ENCODE measurements at regions not wholly inside any gene's neighbourhood (a gene's known extent, or its start where the extent isn't known, plus 50 kb on each side); places are given as distances from the start of the nearest gene placed in this dataset.

DNA sequence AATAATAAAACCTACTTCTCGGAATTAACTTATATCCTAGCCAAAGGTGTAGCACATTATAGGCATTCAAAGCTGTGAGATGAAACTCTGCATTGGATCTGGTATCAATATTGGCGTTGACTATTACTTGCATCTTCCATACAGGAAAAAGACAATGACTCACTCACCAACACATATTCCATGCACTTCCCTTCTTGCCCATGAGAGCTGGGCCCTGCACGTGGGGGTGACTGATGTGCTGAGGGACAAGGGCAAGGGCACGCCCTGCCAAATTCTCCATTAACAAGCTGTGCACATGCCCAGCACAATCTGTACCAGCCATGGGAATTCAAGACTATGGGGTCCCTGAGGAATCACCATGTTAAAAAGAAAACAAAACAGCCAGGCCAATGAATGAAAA, 188.1 kb upstream of the PDE1C start:
- H3K9me3 ChIP-seq (ENCODE audit: control insufficient read depth in 4 of 4, low read length in 3 of 4) = no peaks in the 10 kb centered on the region
- WGBS = 79% methylated on average over 4 of the region's 4 CpGs
- no peak overlapping the region for H3K9ac ChIP-seq (ENCODE audit: low read depth in 1 of 2, low read length in 2 of 2)
- DNase-seq (ENCODE audit: low spot score) = no peak
- H3K27me3 ChIP-seq (ENCODE audit: control insufficient read depth in 4 of 4, insufficient read depth in 4 of 4, low read length in 3 of 4) = peaks cover 0 to 2% (median 0%) of the 10 kb centered on the region in 4 donors
- no peaks in the 10 kb centered on the region for H3K4me1 ChIP-seq (ENCODE audit: control insufficient read depth in 4 of 4, insufficient read depth in 4 of 4, low read length in 3 of 4)
- no peaks in the 10 kb centered on the region for H3K36me3 ChIP-seq (ENCODE audit: control insufficient read depth in 4 of 4, insufficient read depth in 3 of 4, low read depth in 1 of 4, low read length in 3 of 4)
- H3K4me3 ChIP-seq (ENCODE audit: low read depth in 1 of 3, low read length in 3 of 3) = no peak overlapping the region
- no peak for TF ChIP-seq GABPA (IDR thresholded peaks at IDR 0.05 in 1 of 2, conservative IDR thresholded peaks at IDR 0.05 in 1 of 2)
- TF ChIP-seq, protein P1, sequence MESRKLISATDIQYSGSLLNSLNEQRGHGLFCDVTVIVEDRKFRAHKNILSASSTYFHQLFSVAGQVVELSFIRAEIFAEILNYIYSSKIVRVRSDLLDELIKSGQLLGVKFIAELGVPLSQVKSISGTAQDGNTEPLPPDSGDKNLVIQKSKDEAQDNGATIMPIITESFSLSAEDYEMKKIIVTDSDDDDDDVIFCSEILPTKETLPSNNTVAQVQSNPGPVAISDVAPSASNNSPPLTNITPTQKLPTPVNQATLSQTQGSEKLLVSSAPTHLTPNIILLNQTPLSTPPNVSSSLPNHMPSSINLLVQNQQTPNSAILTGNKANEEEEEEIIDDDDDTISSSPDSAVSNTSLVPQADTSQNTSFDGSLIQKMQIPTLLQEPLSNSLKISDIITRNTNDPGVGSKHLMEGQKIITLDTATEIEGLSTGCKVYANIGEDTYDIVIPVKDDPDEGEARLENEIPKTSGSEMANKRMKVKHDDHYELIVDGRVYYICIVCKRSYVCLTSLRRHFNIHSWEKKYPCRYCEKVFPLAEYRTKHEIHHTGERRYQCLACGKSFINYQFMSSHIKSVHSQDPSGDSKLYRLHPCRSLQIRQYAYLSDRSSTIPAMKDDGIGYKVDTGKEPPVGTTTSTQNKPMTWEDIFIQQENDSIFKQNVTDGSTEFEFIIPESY (IDR thresholded peaks at IDR 0.05) = no peak
- H3K27ac ChIP-seq (ENCODE audit: low read depth in 1 of 2, low read length in 2 of 2) = no peak overlapping the region

DNA sequence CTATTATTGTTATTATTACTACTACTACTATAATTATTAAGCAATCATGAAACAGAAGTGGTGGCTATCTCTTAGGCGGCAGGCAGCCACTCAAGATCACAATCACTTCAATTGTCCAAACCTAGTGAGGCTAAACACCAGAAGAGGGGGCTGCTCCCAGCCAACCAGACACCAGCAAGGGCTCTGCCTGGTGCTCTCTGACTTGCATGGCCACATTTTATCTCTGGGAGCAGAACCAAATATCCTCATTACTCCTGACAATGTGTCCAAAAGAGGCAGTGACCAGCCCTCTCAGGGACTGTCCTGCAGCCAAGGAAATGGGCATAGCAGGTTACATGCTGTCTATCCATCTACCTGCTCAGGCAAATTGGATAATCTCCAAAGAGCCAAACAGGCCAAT, 187.4 kb upstream of the PDE1C start:
- Histone ChIP-seq H3K36me3 (ENCODE audit: control insufficient read depth in 4 of 4, insufficient read depth in 3 of 4, low read depth in 1 of 4, low read length in 3 of 4) (no peaks in the 10 kb centered on the region), H3K27me3 (ENCODE audit: control insufficient read depth in 4 of 4, insufficient read depth in 4 of 4, low read length in 3 of 4) (peaks cover 0 to 2% (median 0%) of the 10 kb centered on the region in 4 donors), H3K9ac (ENCODE audit: low read depth in 1 of 2, low read length in 2 of 2) (no peak overlapping the region), H3K4me1 (ENCODE audit: control insufficient read depth in 4 of 4, insufficient read depth in 4 of 4, low read length in 3 of 4) (no peaks in the 10 kb centered on the region), H3K4me3 (ENCODE audit: low read depth in 1 of 3, low read length in 3 of 3) (no peak overlapping the region), H3K9me3 (ENCODE audit: control insufficient read depth in 4 of 4, low read length in 3 of 4) (no peaks in the 10 kb centered on the region), H3K27ac (ENCODE audit: low read depth in 1 of 2, low read length in 2 of 2) (no peak overlapping the region)
- TF ChIP-seq JUND (IDR thresholded peaks at IDR 0.05) (no peak), FOXA1 (IDR thresholded peaks at IDR 0.05) (no peak), HNF4G (IDR thresholded peaks at IDR 0.05) (no peak), TAF1 (conservative IDR thresholded peaks at IDR 0.05) (no peak)
- TF ChIP-seq, protein P2, sequence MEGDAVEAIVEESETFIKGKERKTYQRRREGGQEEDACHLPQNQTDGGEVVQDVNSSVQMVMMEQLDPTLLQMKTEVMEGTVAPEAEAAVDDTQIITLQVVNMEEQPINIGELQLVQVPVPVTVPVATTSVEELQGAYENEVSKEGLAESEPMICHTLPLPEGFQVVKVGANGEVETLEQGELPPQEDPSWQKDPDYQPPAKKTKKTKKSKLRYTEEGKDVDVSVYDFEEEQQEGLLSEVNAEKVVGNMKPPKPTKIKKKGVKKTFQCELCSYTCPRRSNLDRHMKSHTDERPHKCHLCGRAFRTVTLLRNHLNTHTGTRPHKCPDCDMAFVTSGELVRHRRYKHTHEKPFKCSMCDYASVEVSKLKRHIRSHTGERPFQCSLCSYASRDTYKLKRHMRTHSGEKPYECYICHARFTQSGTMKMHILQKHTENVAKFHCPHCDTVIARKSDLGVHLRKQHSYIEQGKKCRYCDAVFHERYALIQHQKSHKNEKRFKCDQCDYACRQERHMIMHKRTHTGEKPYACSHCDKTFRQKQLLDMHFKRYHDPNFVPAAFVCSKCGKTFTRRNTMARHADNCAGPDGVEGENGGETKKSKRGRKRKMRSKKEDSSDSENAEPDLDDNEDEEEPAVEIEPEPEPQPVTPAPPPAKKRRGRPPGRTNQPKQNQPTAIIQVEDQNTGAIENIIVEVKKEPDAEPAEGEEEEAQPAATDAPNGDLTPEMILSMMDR (IDR thresholded peaks at IDR 0.05; ENCODE audit: low read depth, low read length, missing input control) = no peak
- TF ChIP-seq, protein P3, sequence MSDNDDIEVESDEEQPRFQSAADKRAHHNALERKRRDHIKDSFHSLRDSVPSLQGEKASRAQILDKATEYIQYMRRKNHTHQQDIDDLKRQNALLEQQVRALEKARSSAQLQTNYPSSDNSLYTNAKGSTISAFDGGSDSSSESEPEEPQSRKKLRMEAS (IDR thresholded peaks at IDR 0.05) = no peak
- TF ChIP-seq, protein P1 (IDR thresholded peaks at IDR 0.05) = no peak
- TF ChIP-seq, protein P4, sequence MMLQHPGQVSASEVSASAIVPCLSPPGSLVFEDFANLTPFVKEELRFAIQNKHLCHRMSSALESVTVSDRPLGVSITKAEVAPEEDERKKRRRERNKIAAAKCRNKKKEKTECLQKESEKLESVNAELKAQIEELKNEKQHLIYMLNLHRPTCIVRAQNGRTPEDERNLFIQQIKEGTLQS (IDR thresholded peaks at IDR 0.05) = no peak
- 82% methylated on average over 1 of the region's 1 CpG for WGBS
- DNase-seq (ENCODE audit: low spot score) = no peak

DNA sequence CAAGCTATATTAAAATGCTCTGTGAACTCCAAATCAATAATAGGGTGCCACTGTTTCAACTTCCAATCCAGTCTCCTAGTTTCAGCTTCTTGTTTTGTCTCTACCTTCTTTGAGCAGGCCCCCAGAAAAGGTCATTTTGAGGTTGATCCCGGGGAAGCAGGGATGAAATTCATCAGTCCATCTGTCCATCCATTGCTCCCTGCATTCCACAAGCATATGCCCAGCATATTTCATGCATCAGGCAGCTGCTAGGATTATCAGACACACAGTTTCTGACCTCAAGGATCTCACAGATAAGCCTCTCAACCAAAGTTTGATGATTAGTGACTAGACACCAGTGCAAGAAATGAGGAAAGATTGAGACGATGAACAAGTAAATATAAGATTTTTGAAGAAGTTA, 186.6 kb upstream of the PDE1C start:
- H3K4me1 ChIP-seq (ENCODE audit: control insufficient read depth in 4 of 4, insufficient read depth in 4 of 4, low read length in 3 of 4) = no peaks in the 10 kb centered on the region
- WGBS = 79% methylated on average over 2 of the region's 2 CpGs
- H3K36me3 ChIP-seq (ENCODE audit: control insufficient read depth in 4 of 4, insufficient read depth in 3 of 4, low read depth in 1 of 4, low read length in 3 of 4) = no peaks in the 10 kb centered on the region
- no peak for TF ChIP-seq SP1 (IDR thresholded peaks at IDR 0.05)
- TF ChIP-seq JUND (IDR thresholded peaks at IDR 0.05) = no peak
- TF ChIP-seq RXRA (IDR thresholded peaks at IDR 0.05) = no peak
- TF ChIP-seq, protein P3 (IDR thresholded peaks at IDR 0.05) = no peak
- TF ChIP-seq, protein P2 (IDR thresholded peaks at IDR 0.05; ENCODE audit: low read depth, low read length, missing input control) = no peak
- TF ChIP-seq NR2F2 (IDR thresholded peaks at IDR 0.05) = no peak
- no peak for TF ChIP-seq EGR1 (IDR thresholded peaks at IDR 0.05; ENCODE audit: low read depth in 2 of 2)
- no peak for TF ChIP-seq HNF4A (conservative IDR thresholded peaks at IDR 0.05)
- TF ChIP-seq TAF1 (conservative IDR thresholded peaks at IDR 0.05) = no peak
- TF ChIP-seq FOXA1 (IDR thresholded peaks at IDR 0.05) = no peak
- TF ChIP-seq YY1 (IDR thresholded peaks at IDR 0.05) = no peak
- TF ChIP-seq HNF4G (IDR thresholded peaks at IDR 0.05) = no peak
- TF ChIP-seq, protein P4 (IDR thresholded peaks at IDR 0.05) = no peak
- TF ChIP-seq GABPA (IDR thresholded peaks at IDR 0.05 in 1 of 2, conservative IDR thresholded peaks at IDR 0.05 in 1 of 2) = no peak

More for the DNA sequence above, 186.6 kb upstream of the PDE1C start:
- Histone ChIP-seq H3K27me3 (ENCODE audit: control insufficient read depth in 4 of 4, insufficient read depth in 4 of 4, low read length in 3 of 4) (peaks cover 0 to 2% (median 0%) of the 10 kb centered on the region in 4 donors), H3K9ac (ENCODE audit: low read depth in 1 of 2, low read length in 2 of 2) (no peak overlapping the region), H3K9me3 (ENCODE audit: control insufficient read depth in 4 of 4, low read length in 3 of 4) (no peaks in the 10 kb centered on the region), H3K4me3 (ENCODE audit: low read depth in 1 of 3, low read length in 3 of 3) (no peak overlapping the region), H3K27ac (ENCODE audit: low read depth in 1 of 2, low read length in 2 of 2) (no peak overlapping the region)
- no peak for DNase-seq (ENCODE audit: low spot score)
